ENCODE measurements at regions not wholly inside any gene's neighbourhood (a gene's known extent, or its start where the extent isn't known, plus 50 kb on each side); places are given as distances from the start of the nearest gene placed in this dataset.

GRCh38 chr4:31241504-31242106 is 521.4 kb downstream of the PCDH7 start:
- no peak overlapping the region for H3K14ac ChIP-seq (ENCODE audit: insufficient read length)
- no peaks in the 10 kb centered on the region for H3K36me3 ChIP-seq (ENCODE audit: control insufficient read depth in 2 of 4, insufficient read depth in 4 of 4, low read length in 3 of 4)
- 0 out of 2 replicates have a peak overlapping the region, but pooled peaks have one; percentile 30 for H2AFZ ChIP-seq (ENCODE audit: low read length)
- no peak for TF ChIP-seq GABPA (IDR thresholded peaks at IDR 0.05; ENCODE audit: borderline replicate concordance, insufficient read depth, low read length)
- peak; percentile 50; the same call in 1 of the 2 replicates for TF ChIP-seq CEBPB (IDR thresholded peaks at IDR 0.05; ENCODE audit: low read depth, low read length)
- no peak overlapping the region for H2BK15ac ChIP-seq (ENCODE audit: low read length)
- H3K18ac ChIP-seq (ENCODE audit: extremely low read depth, low read length), result no peak overlapping the region
- H2BK5ac ChIP-seq (ENCODE audit: low read depth, low read length), result no peak overlapping the region
- no peak overlapping the region for H2BK120ac ChIP-seq (replicated peaks; ENCODE audit: low read depth, low read length)
- no peak overlapping the region for H3K9ac ChIP-seq (replicated peaks in 1 of 4; ENCODE audit: extremely low read depth in 1 of 4, low read depth in 3 of 4, low read length in 3 of 4)
- H3K4ac ChIP-seq (replicated peaks; ENCODE audit: insufficient read length, low read depth, low read length), result no peak overlapping the region
- H3K4me3 ChIP-seq (ENCODE audit: extremely low read depth in 1 of 4, insufficient read depth in 2 of 4, low read depth in 3 of 4, low read length in 4 of 4), result no peak overlapping the region
- no peaks in the 10 kb centered on the region for H3K23me2 ChIP-seq (ENCODE audit: low read depth, low read length)
- ChIA-PET POLR2A (ENCODE audit: partially characterized antibody) (no interaction called here), CTCF (ENCODE audit: partially characterized antibody) (interaction anchor here (1.2 kb wide), 1 partner anchor 16 kb away, joined by 3 read pairs; no protein-coding TSS in a partner anchor)
- no peak overlapping the region for H2AK5ac ChIP-seq (ENCODE audit: low read depth, low read length)
- H4K91ac ChIP-seq (replicated peaks; ENCODE audit: insufficient read length, low read length), result no peak overlapping the region
- peaks cover 0 to 6% of the 10 kb centered on the region in 2 experiments; a peak in 3 of 4 replicates for H3K9me3 ChIP-seq (ENCODE audit: insufficient read depth in 2 of 2, low read depth in 1 of 2, low read length in 1 of 2)
- H4K20me1 ChIP-seq (replicated peaks in 1 of 2; ENCODE audit: control insufficient read depth in 1 of 2, insufficient read depth in 2 of 2, low read length in 2 of 2), result no peaks in the 10 kb centered on the region
- no peak overlapping the region for H3K27ac ChIP-seq (ENCODE audit: low read depth, low read length)
- no peak overlapping the region for H4K5ac ChIP-seq (ENCODE audit: insufficient read length, low read depth, low read length)
- 94% methylated on average over 1 of the region's 1 CpG; no CpG with 5 or more reads in 1 of the 2 experiments for WGBS, 2 experiments (ENCODE audit: extremely low coverage in 1 of 2, insufficient coverage in 1 of 2, insufficient read length in 1 of 2, insufficient replicate concordance in 2 of 2, low coverage in 1 of 2, low lambda C conversion rate in 2 of 2, missing lambda C conversion rate in 1 of 2)
- H3K23ac ChIP-seq (ENCODE audit: insufficient read length), result no peak overlapping the region
- no peaks in the 10 kb centered on the region for H3K79me1 ChIP-seq (ENCODE audit: low read depth, low read length)
- no peaks in the 10 kb centered on the region for H3K79me2 ChIP-seq (ENCODE audit: control insufficient read depth in 1 of 2, insufficient read depth in 2 of 2, low read length in 2 of 2)
- H4K8ac ChIP-seq (ENCODE audit: extremely low read depth, insufficient read depth, low read length), result no peak overlapping the region
- H3K4me1 ChIP-seq (replicated peaks in 1 of 4; ENCODE audit: control insufficient read depth in 3 of 4, insufficient read depth in 4 of 4, low read length in 3 of 4), result no peaks in the 10 kb centered on the region
- H3K27me3 ChIP-seq (replicated peaks in 1 of 4; ENCODE audit: control insufficient read depth in 3 of 4, extremely low read depth in 1 of 4, insufficient read depth in 3 of 4, low read length in 3 of 4), result no peaks in the 10 kb centered on the region
- H3K4me2 ChIP-seq (ENCODE audit: insufficient read depth in 1 of 2, low read depth in 2 of 2, low read length in 2 of 2), result no peak overlapping the region
- H2BK20ac ChIP-seq (ENCODE audit: low read length), result no peak overlapping the region
- no peak overlapping the region for H3K56ac ChIP-seq (replicated peaks; ENCODE audit: insufficient read length, low read depth, low read length)
- DNase-seq (ENCODE audit: low read depth in 1 of 2, low spot score in 2 of 2), result no peak
- FAIRE-seq, result no peak
- no peak overlapping the region for H2BK12ac ChIP-seq (ENCODE audit: low read depth, low read length)
